Mesenchymal stem cell (in vitro differentiated cells and primary cell): ENCODE measurements at regions not wholly inside any gene's neighbourhood (a gene's known extent, or its start where the extent isn't known, plus 50 kb on each side); places are given as distances from the start of the nearest gene placed in this dataset.

Experiments
- DNase-seq: peaks from one replicate; pipeline ENCODE4 v3.0.0-alpha.2; 2013
- H2AFZ ChIP-seq: one replicate; pipeline ENCODE4 v1.6.1; 2013; ENCODE audit warnings: low read depth, mild to moderate bottlenecking, control low read depth, inconsistent platforms, low read length, moderate library complexity
- H2AK5ac ChIP-seq: 2 replicates; pipeline ENCODE4 v1.6.1; 2013; ENCODE audit warnings: low read length, moderate library complexity, mild to moderate bottlenecking, inconsistent platforms; ENCODE audit not compliant: severe bottlenecking
- H2BK120ac ChIP-seq: one replicate; pipeline ENCODE4 v1.6.1; 2013; ENCODE audit warnings: low read depth, mild to moderate bottlenecking, inconsistent platforms, low read length, moderate library complexity
- H2BK12ac ChIP-seq, 2 experiments: one replicate each; pipeline ENCODE4 v1.6.1; 2013; ENCODE audit warnings: inconsistent platforms in 2 of 2, low read length in 2 of 2, mild to moderate bottlenecking in 2 of 2, moderate library complexity in 2 of 2, control low read depth in 1 of 2
- H2BK15ac ChIP-seq: one replicate; pipeline ENCODE4 v1.6.1; 2013; ENCODE audit warnings: mild to moderate bottlenecking, low read depth, inconsistent platforms; ENCODE audit not compliant: poor library complexity, severe bottlenecking
- H2BK5ac ChIP-seq: 2 replicates; pipeline ENCODE4 v1.6.1; 2013; ENCODE audit warnings: low read depth, mild to moderate bottlenecking, low read length, control low read depth, inconsistent platforms; ENCODE audit not compliant: poor library complexity, severe bottlenecking
- H3K14ac ChIP-seq, 2 experiments: one replicate each; pipeline ENCODE4 v1.6.1; 2013; ENCODE audit warnings: inconsistent platforms in 2 of 2, low read length in 2 of 2, control low read depth in 1 of 2, mild to moderate bottlenecking in 1 of 2, moderate library complexity in 1 of 2
- H3K18ac ChIP-seq, 2 experiments: one replicate each; pipeline ENCODE4 v1.6.1; 2013; ENCODE audit warnings: inconsistent platforms in 2 of 2, low read length in 2 of 2, control low read depth in 1 of 2, low read depth in 1 of 2, mild to moderate bottlenecking in 1 of 2
- H3K23ac ChIP-seq, 2 experiments: one replicate each; pipeline ENCODE4 v1.6.1; 2013; ENCODE audit warnings: inconsistent platforms in 2 of 2, low read length in 2 of 2, mild to moderate bottlenecking in 2 of 2, moderate library complexity in 2 of 2, control low read depth in 1 of 2
- H3K27ac ChIP-seq: 2 replicates; pipeline ENCODE4 v1.5.1; 2013; ENCODE audit warnings: mild to moderate bottlenecking, moderate library complexity, low read length, control low read depth, inconsistent platforms; ENCODE audit not compliant: poor library complexity, severe bottlenecking
- H3K27me3 ChIP-seq, 2 experiments: 2 replicates each; pipeline versions ENCODE4 v1.6.1 to v1.7.0; 2013; ENCODE audit warnings: low read length in 2 of 2, mild to moderate bottlenecking in 2 of 2, moderate library complexity in 2 of 2, control low read depth in 1 of 2, inconsistent platforms in 1 of 2; ENCODE audit not compliant: control insufficient read depth in 1 of 2, insufficient read depth in 1 of 2
- H3K36me3 ChIP-seq, 2 experiments: 2 replicates each; pipeline versions ENCODE4 v1.6.1 to v1.7.0; 2013; ENCODE audit warnings: low read length in 2 of 2, control low read depth in 1 of 2, inconsistent platforms in 1 of 2, low read depth in 1 of 2, mild to moderate bottlenecking in 1 of 2; ENCODE audit not compliant: insufficient read depth in 2 of 2, control insufficient read depth in 1 of 2
- H3K4ac ChIP-seq, 2 experiments: one replicate each; pipeline ENCODE4 v1.6.1; 2013; ENCODE audit warnings: inconsistent platforms in 2 of 2, low read length in 2 of 2, mild to moderate bottlenecking in 2 of 2, moderate library complexity in 2 of 2, control low read depth in 1 of 2, low read depth in 1 of 2
- H3K4me1 ChIP-seq: 2 replicates; pipeline ENCODE4 v1.6.1; 2013; ENCODE audit warnings: low read depth, low read length, control low read depth; ENCODE audit not compliant: control insufficient read depth, insufficient read depth
- H3K4me2 ChIP-seq: 2 replicates; pipeline ENCODE4 v1.6.1; 2013; ENCODE audit warnings: low read length, mild to moderate bottlenecking, inconsistent platforms; ENCODE audit not compliant: poor library complexity, severe bottlenecking
- H3K4me3 ChIP-seq, 2 experiments: 2 replicates each; pipeline versions ENCODE4 v1.5.1 to v1.7.0; 2013; ENCODE audit warnings: low read length in 2 of 2, mild to moderate bottlenecking in 2 of 2, control low read depth in 1 of 2, low read depth in 1 of 2; ENCODE audit not compliant: insufficient read depth in 1 of 2
- H3K79me1 ChIP-seq: replicated peaks from 2 replicates; pipeline ENCODE4 v1.6.1; 2013; ENCODE audit warnings: mild to moderate bottlenecking, control low read depth, low read length, inconsistent platforms; ENCODE audit not compliant: poor library complexity, severe bottlenecking
- H3K9ac ChIP-seq: 2 replicates; pipeline ENCODE4 v1.7.0; 2013; ENCODE audit warnings: mild to moderate bottlenecking, low read length, moderate library complexity
- H3K9me3 ChIP-seq: 2 replicates; pipeline ENCODE4 v1.7.0; 2013; ENCODE audit warnings: mild to moderate bottlenecking, low read length; ENCODE audit not compliant: control insufficient read depth
- H4K8ac ChIP-seq: one replicate; pipeline ENCODE4 v1.6.1; 2013; ENCODE audit warnings: inconsistent platforms, mild to moderate bottlenecking, low read length, moderate library complexity
- H4K91ac ChIP-seq: one replicate; pipeline ENCODE4 v1.6.1; 2013; ENCODE audit warnings: mild to moderate bottlenecking, low read length, inconsistent platforms
- WGBS: methylation state at CpG from one replicate; pipeline ENCODE4 v1.1.7; 2013; ENCODE audit warnings: mixed read lengths; 5-methylcytosine and 5-hydroxymethylcytosine counted together

GRCh38 chr16:17668386-17668785 lies 197.6 kb upstream of the XYLT1 start:
- H3K4me3 ChIP-seq = no peak overlapping the region
- no peaks in the 10 kb centered on the region for H3K79me1 ChIP-seq
- H4K91ac ChIP-seq = no peak overlapping the region
- DNase-seq = no peak
- H3K14ac ChIP-seq = no peak overlapping the region
- no peak overlapping the region for H2BK15ac ChIP-seq
- no peak overlapping the region for H3K27ac ChIP-seq
- no peak overlapping the region for H2BK120ac ChIP-seq
- H3K18ac ChIP-seq = no peak overlapping the region
- no peak overlapping the region for H2BK12ac ChIP-seq
- H3K9ac ChIP-seq = no peak overlapping the region
- no peak overlapping the region for H3K4ac ChIP-seq
- no peak overlapping the region for H4K8ac ChIP-seq
- no peak overlapping the region for H3K4me2 ChIP-seq
- H3K23ac ChIP-seq = no peak overlapping the region
- H3K4me1 ChIP-seq = no peaks in the 10 kb centered on the region
- WGBS = 44% methylated on average over 2 of the region's 3 CpGs
- no peaks in the 10 kb centered on the region for H3K9me3 ChIP-seq
- H2AFZ ChIP-seq = no peak overlapping the region
- no peak overlapping the region for H2AK5ac ChIP-seq
- H3K36me3 ChIP-seq = no peaks in the 10 kb centered on the region
- no peaks in the 10 kb centered on the region for H3K27me3 ChIP-seq
- no peak overlapping the region for H2BK5ac ChIP-seq

GRCh38 chr16:17666293-17666692 lies 195.5 kb upstream of the XYLT1 start:
- WGBS = 69% methylated on average over 3 of the region's 3 CpGs
- Histone ChIP-seq H3K14ac (no peak overlapping the region), H3K4me1 (no peaks in the 10 kb centered on the region), H3K27me3 (no peaks in the 10 kb centered on the region), H4K8ac (no peak overlapping the region), H3K4ac (no peak overlapping the region), H3K4me2 (no peak overlapping the region), H3K9me3 (no peaks in the 10 kb centered on the region), H2AK5ac (no peak overlapping the region), H3K9ac (no peak overlapping the region), H2BK120ac (no peak overlapping the region), H2AFZ (no peak overlapping the region), H2BK12ac (no peak overlapping the region), H3K79me1 (no peaks in the 10 kb centered on the region), H2BK15ac (no peak overlapping the region), H3K36me3 (no peaks in the 10 kb centered on the region), H3K23ac (no peak overlapping the region), H2BK5ac (no peak overlapping the region), H4K91ac (no peak overlapping the region), H3K18ac (no peak overlapping the region), H3K4me3 (no peak overlapping the region), H3K27ac (no peak overlapping the region)
- DNase-seq = no peak

- no peak overlapping the region for H3K14ac ChIP-seq
- no peak overlapping the region for H3K4me3 ChIP-seq
- no peak overlapping the region for H2BK5ac ChIP-seq
- H3K79me1 ChIP-seq = no peaks in the 10 kb centered on the region
- no peak overlapping the region for H3K4me2 ChIP-seq
- H4K8ac ChIP-seq = no peak overlapping the region
- H2BK12ac ChIP-seq = no peak overlapping the region
- WGBS = 86% methylated on average over 3 of the region's 3 CpGs
- no peak overlapping the region for H3K9ac ChIP-seq
- no peak overlapping the region for H2BK120ac ChIP-seq
- no peaks in the 10 kb centered on the region for H3K4me1 ChIP-seq
- no peak overlapping the region for H2AFZ ChIP-seq
- H3K27ac ChIP-seq = no peak overlapping the region
- H3K18ac ChIP-seq = no peak overlapping the region
- peaks cover 0 to 21% of the 10 kb centered on the region in 2 experiments for H3K27me3 ChIP-seq
- H3K4ac ChIP-seq = no peak overlapping the region
- H3K9me3 ChIP-seq = peaks cover 4% of the 10 kb centered on the region
- no peak overlapping the region for H2BK15ac ChIP-seq
- DNase-seq = no peak
- no peak overlapping the region for H4K91ac ChIP-seq
- H3K23ac ChIP-seq = no peak overlapping the region
- no peaks in the 10 kb centered on the region for H3K36me3 ChIP-seq
- no peak overlapping the region for H2AK5ac ChIP-seq
Measured at GRCh38 chr16:17658881-17659280, 188.1 kb upstream of the XYLT1 start.

DNA sequence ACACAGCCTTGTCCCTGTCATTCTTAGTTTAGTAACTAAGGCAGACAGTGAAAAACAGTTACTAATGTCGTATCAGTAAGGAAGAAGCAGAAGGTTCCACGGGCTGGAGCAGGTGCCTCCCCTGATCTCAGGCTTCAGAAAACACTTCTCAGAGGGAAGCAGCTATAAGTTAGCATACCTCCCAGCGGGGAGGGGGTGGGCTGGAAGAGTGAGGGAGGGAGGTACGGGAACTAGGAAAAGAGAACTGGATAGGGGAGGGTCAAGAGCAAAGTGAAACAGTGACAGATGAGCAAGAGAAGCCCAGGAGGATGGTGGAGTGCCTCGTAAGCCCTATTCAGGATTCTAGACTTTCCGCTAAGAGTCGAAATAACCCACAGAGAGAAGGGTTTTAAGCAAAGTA lies 186.3 kb upstream of the XYLT1 start:
- no peak overlapping the region for H3K4ac ChIP-seq
- H3K23ac ChIP-seq = no peak overlapping the region
- no peaks in the 10 kb centered on the region for H3K4me1 ChIP-seq
- H3K4me3 ChIP-seq = no peak overlapping the region
- H3K14ac ChIP-seq = no peak overlapping the region
- H3K27me3 ChIP-seq = peaks cover 0 to 33% of the 10 kb centered on the region in 2 experiments
- no peak overlapping the region for H2BK120ac ChIP-seq
- H3K4me2 ChIP-seq = no peak overlapping the region
- no peak for DNase-seq
- H3K36me3 ChIP-seq = no peaks in the 10 kb centered on the region
- no peak overlapping the region for H3K9ac ChIP-seq
- H4K8ac ChIP-seq = no peak overlapping the region
- 51% methylated on average over 7 of the region's 7 CpGs for WGBS
- H2BK5ac ChIP-seq = no peak overlapping the region
- no peak overlapping the region for H4K91ac ChIP-seq
- no peaks in the 10 kb centered on the region for H3K79me1 ChIP-seq
- no peak overlapping the region for H2BK15ac ChIP-seq
- no peak overlapping the region for H2AK5ac ChIP-seq
- no peak overlapping the region for H3K27ac ChIP-seq
- no peak overlapping the region for H2BK12ac ChIP-seq
- H3K9me3 ChIP-seq = peaks cover 4% of the 10 kb centered on the region
- H3K18ac ChIP-seq = no peak overlapping the region
- H2AFZ ChIP-seq = no peak overlapping the region
